ENCODE measurements at regions not wholly inside any gene's neighbourhood (a gene's known extent, or its start where the extent isn't known, plus 50 kb on each side); places are given as distances from the start of the nearest gene placed in this dataset.

- DNase-seq (ENCODE audit: low read depth in 4 of 6, low spot score in 6 of 6), result no peak
Measured at GRCh38 chr10:121115154-121115553, 264.0 kb downstream of the WDR11 start.

DNA sequence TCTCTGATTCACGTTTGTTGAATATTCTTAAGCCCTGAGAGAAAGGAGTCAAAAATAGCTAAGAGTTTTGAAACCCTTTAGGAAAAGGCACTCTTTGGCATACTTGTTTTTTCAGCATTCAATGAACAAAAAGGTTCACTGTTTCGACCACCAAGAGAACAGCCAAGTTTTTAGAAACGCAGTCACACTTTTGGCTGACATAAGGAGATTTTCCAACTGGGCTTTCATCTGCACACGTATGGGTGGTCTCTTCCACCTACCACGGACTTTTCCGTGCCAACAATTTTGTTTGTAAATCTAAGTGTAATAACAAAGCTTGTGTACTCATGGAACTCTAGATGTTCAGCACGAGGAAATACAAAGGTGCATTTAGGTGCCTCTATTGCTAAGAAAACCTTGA is 270.3 kb downstream of the WDR11 start:
- no peak overlapping the region for H3K4me3 ChIP-seq (ENCODE audit: low read depth, low read length)
- 46% methylated on average over 3 of the region's 7 CpGs for WGBS (ENCODE audit: insufficient coverage)
- no peak overlapping the region for H3K27ac ChIP-seq (ENCODE audit: low read depth, low read length)
- no peaks in the 10 kb centered on the region for H3K9me3 ChIP-seq (ENCODE audit: control insufficient read depth, insufficient read depth, low read length)
- DNase-seq (ENCODE audit: low read depth in 4 of 6, low spot score in 6 of 6), result peak in 1 of 6 donors; percentile 45
- H3K36me3 ChIP-seq (ENCODE audit: control insufficient read depth, insufficient read depth, low read length), result no peaks in the 10 kb centered on the region
- H3K4me1 ChIP-seq (ENCODE audit: control insufficient read depth, insufficient read depth, low read length), result peaks cover 4% of the 10 kb centered on the region
- no peaks in the 10 kb centered on the region for H3K27me3 ChIP-seq (ENCODE audit: control insufficient read depth, insufficient read depth, low read length)

More at GRCh38 chr10:121115154-121115553, 264.0 kb downstream of the WDR11 start:
- no peak overlapping the region for H3K4me3 ChIP-seq (ENCODE audit: low read depth, low read length)
- H3K36me3 ChIP-seq (ENCODE audit: control insufficient read depth, insufficient read depth, low read length), result no peaks in the 10 kb centered on the region
- WGBS (ENCODE audit: insufficient coverage), result no CpG with 5 or more reads among the region's 1 CpG
- H3K27me3 ChIP-seq (ENCODE audit: control insufficient read depth, insufficient read depth, low read length), result no peaks in the 10 kb centered on the region
- peaks cover 3% of the 10 kb centered on the region for H3K9me3 ChIP-seq (ENCODE audit: control insufficient read depth, insufficient read depth, low read length)
- no peak overlapping the region for H3K27ac ChIP-seq (ENCODE audit: low read depth, low read length)
- no peaks in the 10 kb centered on the region for H3K4me1 ChIP-seq (ENCODE audit: control insufficient read depth, insufficient read depth, low read length)

DNA sequence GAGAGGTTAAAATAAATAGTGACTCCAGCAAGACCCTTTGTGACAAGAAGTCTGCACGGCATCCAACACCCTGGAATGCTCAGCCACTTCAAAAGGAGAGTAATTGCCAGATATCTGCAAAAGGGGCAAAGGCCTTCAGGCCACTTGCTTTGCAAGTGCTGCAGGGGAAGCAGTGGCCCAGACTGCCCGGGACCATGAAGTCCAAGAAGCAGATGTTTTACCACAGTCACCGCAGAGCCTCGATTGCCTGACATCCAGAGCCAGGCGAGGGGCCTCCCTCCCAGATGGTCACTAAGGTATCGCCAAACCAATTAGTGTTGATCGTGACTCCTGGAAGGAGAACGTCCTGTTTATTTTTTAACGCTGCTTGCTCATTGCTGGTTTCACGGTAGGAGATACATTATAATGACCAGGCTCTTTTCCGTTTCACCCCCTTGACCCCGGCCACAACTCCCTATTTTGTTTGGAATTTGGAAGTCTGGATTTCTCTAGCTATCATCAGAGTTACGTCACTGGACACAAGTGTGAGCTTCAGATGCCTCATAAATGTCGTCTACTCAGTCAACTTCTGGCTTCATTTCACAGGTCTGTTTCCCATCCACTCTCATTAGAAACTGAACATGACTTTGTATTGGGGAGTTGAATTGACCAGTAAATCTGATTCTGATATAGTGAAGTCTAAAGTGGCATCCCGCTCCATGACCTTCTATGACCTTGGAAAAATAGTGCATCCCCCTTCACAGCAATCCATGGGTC is 276.2 kb downstream of the WDR11 start:
- Histone ChIP-seq H3K4me3 (ENCODE audit: low read depth, low read length) (no peak overlapping the region), H3K27ac (ENCODE audit: low read depth, low read length) (no peak overlapping the region), H3K27me3 (ENCODE audit: control insufficient read depth, insufficient read depth, low read length) (no peaks in the 10 kb centered on the region), H3K36me3 (ENCODE audit: control insufficient read depth, insufficient read depth, low read length) (no peaks in the 10 kb centered on the region), H3K9me3 (ENCODE audit: control insufficient read depth, insufficient read depth, low read length) (no peaks in the 10 kb centered on the region), H3K4me1 (ENCODE audit: control insufficient read depth, insufficient read depth, low read length) (peaks cover 9% of the 10 kb centered on the region)
- WGBS (ENCODE audit: insufficient coverage), result 76% methylated on average over 7 of the region's 15 CpGs
- DNase-seq (ENCODE audit: low read depth in 4 of 6, low spot score in 6 of 6), result no peak

DNA sequence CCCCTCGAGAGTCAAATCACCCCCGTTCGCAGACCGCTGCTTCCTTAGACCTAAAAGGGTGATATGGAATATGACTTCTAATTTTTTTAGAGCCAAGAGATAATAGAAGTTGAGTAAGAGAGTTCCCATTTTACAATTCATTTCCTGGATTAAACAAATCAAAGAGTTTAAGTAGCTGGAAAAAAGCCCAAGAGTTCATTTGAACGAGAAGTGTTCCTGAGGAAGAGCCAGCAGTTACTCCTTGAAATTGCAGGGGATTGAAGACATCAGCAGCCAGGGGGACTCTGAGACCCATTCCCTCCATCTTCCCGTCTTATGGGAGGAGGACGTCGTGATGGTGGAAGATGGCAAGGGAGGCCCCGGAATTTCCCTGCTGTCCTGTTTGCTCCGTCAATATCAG is 277.0 kb downstream of the WDR11 start:
- H3K4me3 ChIP-seq (ENCODE audit: low read depth, low read length), result no peak overlapping the region
- WGBS (ENCODE audit: insufficient coverage), result no CpG with 5 or more reads among the region's 10 CpGs
- no peaks in the 10 kb centered on the region for H3K9me3 ChIP-seq (ENCODE audit: control insufficient read depth, insufficient read depth, low read length)
- peak in 2 of 6 donors; percentile 7 to 20 for DNase-seq (ENCODE audit: low read depth in 4 of 6, low spot score in 6 of 6)
- H3K27me3 ChIP-seq (ENCODE audit: control insufficient read depth, insufficient read depth, low read length), result no peaks in the 10 kb centered on the region
- no peaks in the 10 kb centered on the region for H3K36me3 ChIP-seq (ENCODE audit: control insufficient read depth, insufficient read depth, low read length)
- peaks cover 9% of the 10 kb centered on the region for H3K4me1 ChIP-seq (ENCODE audit: control insufficient read depth, insufficient read depth, low read length)
- no peak overlapping the region for H3K27ac ChIP-seq (ENCODE audit: low read depth, low read length)

DNA sequence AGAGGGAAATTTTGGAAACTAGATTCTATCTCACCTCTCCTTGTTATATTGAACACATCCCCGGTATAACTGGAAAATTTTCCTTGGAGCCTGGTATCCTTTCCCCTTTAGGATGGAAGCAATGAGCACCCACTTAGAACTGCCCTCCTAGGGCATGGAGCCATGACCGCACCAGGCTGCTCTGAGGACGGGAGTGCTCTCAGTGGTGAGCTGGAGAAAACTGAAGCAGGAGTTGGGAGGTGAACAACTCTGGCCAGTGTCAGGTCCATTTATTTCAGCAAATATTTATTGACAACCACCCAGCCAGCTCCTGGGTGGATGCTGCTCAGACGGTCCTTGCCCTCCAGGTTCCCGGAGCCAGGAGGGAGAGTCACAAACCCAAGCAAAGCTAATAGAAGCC is 278.1 kb downstream of the WDR11 start:
- H3K27me3 ChIP-seq (ENCODE audit: control insufficient read depth, insufficient read depth, low read length), result no peaks in the 10 kb centered on the region
- no peaks in the 10 kb centered on the region for H3K36me3 ChIP-seq (ENCODE audit: control insufficient read depth, insufficient read depth, low read length)
- no peak overlapping the region for H3K4me3 ChIP-seq (ENCODE audit: low read depth, low read length)
- H3K9me3 ChIP-seq (ENCODE audit: control insufficient read depth, insufficient read depth, low read length), result no peaks in the 10 kb centered on the region
- no peak overlapping the region for H3K27ac ChIP-seq (ENCODE audit: low read depth, low read length)
- peaks cover 9% of the 10 kb centered on the region for H3K4me1 ChIP-seq (ENCODE audit: control insufficient read depth, insufficient read depth, low read length)
- WGBS (ENCODE audit: insufficient coverage), result 85% methylated on average over 2 of the region's 5 CpGs
- DNase-seq (ENCODE audit: low read depth in 4 of 6, low spot score in 6 of 6), result no peak

DNA sequence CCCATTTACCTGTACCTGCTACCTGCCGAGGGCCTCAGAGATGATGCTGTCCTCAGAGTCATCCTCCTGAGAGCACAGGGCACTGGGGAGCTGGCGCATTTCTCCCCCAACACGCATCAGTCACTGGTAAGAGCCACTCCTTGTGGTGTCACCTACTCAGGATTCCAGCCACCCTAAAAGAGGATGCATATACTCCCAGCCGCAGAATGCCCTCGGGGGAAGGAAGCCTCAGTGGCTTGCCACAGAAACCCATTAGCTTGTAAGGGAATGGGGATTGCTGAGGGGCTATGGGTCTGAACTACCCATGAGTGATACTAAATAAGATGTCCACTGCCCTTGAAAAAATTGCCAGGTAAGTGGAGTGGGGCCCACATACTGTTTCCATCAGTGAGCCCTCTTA is 279.2 kb downstream of the WDR11 start:
- H3K27ac ChIP-seq (ENCODE audit: low read depth, low read length), result no peak overlapping the region
- no peaks in the 10 kb centered on the region for H3K36me3 ChIP-seq (ENCODE audit: control insufficient read depth, insufficient read depth, low read length)
- 95% methylated on average over 5 of the region's 5 CpGs for WGBS (ENCODE audit: insufficient coverage)

GRCh38 chr10:121131014-121131413 is 279.9 kb downstream of the WDR11 start:
- DNase-seq (ENCODE audit: low read depth in 4 of 6, low spot score in 6 of 6), result no peak
- H3K4me3 ChIP-seq (ENCODE audit: low read depth, low read length), result no peak overlapping the region
- H3K27ac ChIP-seq (ENCODE audit: low read depth, low read length), result no peak overlapping the region
- no peaks in the 10 kb centered on the region for H3K36me3 ChIP-seq (ENCODE audit: control insufficient read depth, insufficient read depth, low read length)
- H3K9me3 ChIP-seq (ENCODE audit: control insufficient read depth, insufficient read depth, low read length), result no peaks in the 10 kb centered on the region
- H3K27me3 ChIP-seq (ENCODE audit: control insufficient read depth, insufficient read depth, low read length), result no peaks in the 10 kb centered on the region
- H3K4me1 ChIP-seq (ENCODE audit: control insufficient read depth, insufficient read depth, low read length), result peaks cover 9% of the 10 kb centered on the region
- 81% methylated on average over 3 of the region's 5 CpGs for WGBS (ENCODE audit: insufficient coverage)

More for the DNA sequence above, 279.2 kb downstream of the WDR11 start:
- H3K4me1 ChIP-seq (ENCODE audit: control insufficient read depth, insufficient read depth, low read length), result peaks cover 9% of the 10 kb centered on the region
- no peak overlapping the region for H3K4me3 ChIP-seq (ENCODE audit: low read depth, low read length)
- H3K9me3 ChIP-seq (ENCODE audit: control insufficient read depth, insufficient read depth, low read length), result no peaks in the 10 kb centered on the region
- DNase-seq (ENCODE audit: low read depth in 4 of 6, low spot score in 6 of 6), result no peak
- no peaks in the 10 kb centered on the region for H3K27me3 ChIP-seq (ENCODE audit: control insufficient read depth, insufficient read depth, low read length)

DNA sequence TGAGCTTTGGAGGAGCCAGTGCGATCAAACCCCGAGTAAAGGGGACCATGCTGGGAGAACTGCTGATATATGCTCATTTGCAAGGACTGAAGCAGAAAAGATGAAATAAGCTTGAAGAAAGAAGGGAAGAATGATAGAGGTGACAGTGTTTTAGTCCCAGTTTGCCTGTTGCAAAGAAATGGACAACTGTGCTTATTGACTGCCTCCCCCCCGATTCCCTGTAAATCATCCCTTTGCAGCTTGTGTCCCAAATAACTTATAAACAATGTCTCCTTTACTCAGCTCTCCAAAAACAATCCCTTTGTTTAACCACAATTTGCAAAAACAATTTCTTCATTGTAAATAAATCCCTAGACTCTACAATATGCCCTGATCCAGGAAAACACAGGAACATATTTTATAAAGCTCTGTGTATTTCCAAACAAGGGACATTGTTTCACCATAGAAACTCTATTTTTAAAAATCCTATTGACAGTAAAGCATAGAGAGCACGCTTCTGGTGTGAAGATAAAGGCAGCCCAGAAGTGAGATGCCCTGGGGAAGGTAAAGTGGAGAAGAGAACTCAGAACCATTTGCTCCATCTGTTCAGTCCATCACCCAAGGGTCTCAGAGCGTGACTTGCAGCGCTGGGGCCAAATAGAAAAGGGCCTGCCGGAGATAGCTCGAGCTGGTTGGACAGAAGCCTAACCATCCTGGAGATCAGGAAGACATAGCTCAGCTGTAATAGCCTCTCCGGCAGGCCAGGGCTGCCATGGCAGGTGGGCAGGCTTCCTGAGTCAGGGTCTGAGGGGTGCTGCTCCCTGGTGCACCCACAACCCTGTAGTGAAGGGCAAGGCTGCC is 280.5 kb downstream of the WDR11 start:
- H3K9me3 ChIP-seq (ENCODE audit: control insufficient read depth, insufficient read depth, low read length), result no peaks in the 10 kb centered on the region
- H3K4me1 ChIP-seq (ENCODE audit: control insufficient read depth, insufficient read depth, low read length), result peaks cover 9% of the 10 kb centered on the region
- no peaks in the 10 kb centered on the region for H3K36me3 ChIP-seq (ENCODE audit: control insufficient read depth, insufficient read depth, low read length)
- H3K27ac ChIP-seq (ENCODE audit: low read depth, low read length), result no peak overlapping the region
- peak in 1 of 6 donors; percentile 14 for DNase-seq (ENCODE audit: low read depth in 4 of 6, low spot score in 6 of 6)
- WGBS (ENCODE audit: insufficient coverage), result 63% methylated on average over 8 of the region's 9 CpGs
- no peaks in the 10 kb centered on the region for H3K27me3 ChIP-seq (ENCODE audit: control insufficient read depth, insufficient read depth, low read length)
- no peak overlapping the region for H3K4me3 ChIP-seq (ENCODE audit: low read depth, low read length)

DNA sequence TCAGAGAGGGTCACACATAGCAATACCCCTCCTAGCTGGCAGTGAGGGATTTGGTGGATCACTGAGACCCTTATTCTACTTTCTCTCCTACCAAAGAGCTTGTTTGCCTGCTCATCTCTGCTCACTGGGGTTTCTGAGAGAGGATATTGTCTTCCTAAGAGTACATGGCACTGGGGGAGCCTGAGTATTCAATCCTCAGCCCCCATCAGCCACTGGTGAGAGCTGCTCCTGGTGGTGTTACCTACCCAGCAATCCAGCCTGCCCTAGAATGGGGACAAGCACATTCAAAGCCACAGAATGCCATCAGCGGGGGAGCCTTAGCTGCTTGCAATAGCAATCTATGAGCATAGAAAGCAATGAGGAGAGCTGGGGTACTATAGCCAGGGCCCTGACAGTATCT is 281.1 kb downstream of the WDR11 start:
- Histone ChIP-seq H3K27ac (ENCODE audit: low read depth, low read length) (no peak overlapping the region), H3K4me1 (ENCODE audit: control insufficient read depth, insufficient read depth, low read length) (peaks cover 9% of the 10 kb centered on the region), H3K4me3 (ENCODE audit: low read depth, low read length) (no peak overlapping the region), H3K9me3 (ENCODE audit: control insufficient read depth, insufficient read depth, low read length) (no peaks in the 10 kb centered on the region), H3K36me3 (ENCODE audit: control insufficient read depth, insufficient read depth, low read length) (no peaks in the 10 kb centered on the region), H3K27me3 (ENCODE audit: control insufficient read depth, insufficient read depth, low read length) (no peaks in the 10 kb centered on the region)
- DNase-seq (ENCODE audit: low read depth in 4 of 6, low spot score in 6 of 6), result no peak
- 88% methylated on average over 1 of the region's 1 CpG for WGBS (ENCODE audit: insufficient coverage)
